ENCODE measurements at regions not wholly inside any gene's neighbourhood (a gene's known extent, or its start where the extent isn't known, plus 50 kb on each side); places are given as distances from the start of the nearest gene placed in this dataset.
"Not testable (repeated sequence)": the region's sequence is repeated elsewhere in the genome, so short reads cannot be mapped to it uniquely, and the experiment has no call there.

DNA sequence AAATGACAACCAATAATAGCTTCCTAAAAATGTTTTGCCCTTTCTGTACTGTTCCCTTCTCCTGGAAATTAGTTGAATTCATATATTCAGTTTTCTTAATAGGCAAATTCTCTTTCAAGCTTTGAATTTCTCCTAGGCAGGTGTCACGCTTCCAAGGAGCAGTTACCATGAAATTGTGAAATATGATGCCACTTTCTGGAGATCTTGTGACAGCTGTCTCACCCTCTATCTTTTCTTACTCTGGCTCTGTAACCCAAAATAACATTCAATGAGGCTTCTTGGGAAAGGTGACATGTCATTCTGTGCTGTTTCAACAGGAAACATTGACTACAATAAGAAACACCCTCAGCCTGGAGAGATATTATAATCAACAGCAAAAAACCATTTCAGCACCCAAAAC, 80.3 kb upstream of the MRI1 start:
- FAIRE-seq (no peak), DNase-seq (ENCODE audit: low read depth) (no peak)
- Histone ChIP-seq H4K20me1 (ENCODE audit: insufficient read depth, low read length) (no peaks in the 10 kb centered on the region), H3K27ac (ENCODE audit: low read depth, low read length) (no peak overlapping the region), H3K4me2 (ENCODE audit: low read length) (no peak overlapping the region), H3K36me3 (ENCODE audit: insufficient read depth, low read length) (no peaks in the 10 kb centered on the region), H3K27me3 (ENCODE audit: insufficient read depth, low read length) (no peaks in the 10 kb centered on the region), H3K79me2 (ENCODE audit: insufficient read depth, low read length) (no peaks in the 10 kb centered on the region), H3K9me3 (ENCODE audit: insufficient read depth, low read depth, low read length) (no peaks in the 10 kb centered on the region), H2AFZ (ENCODE audit: low read depth, low read length) (no peak overlapping the region), H3K4me3 (ENCODE audit: insufficient read depth, low read depth, low read length) (no peak overlapping the region), H3K4me1 (ENCODE audit: insufficient read depth, low read length) (no peaks in the 10 kb centered on the region), H3K9ac (ENCODE audit: low read length) (no peak overlapping the region)
- H3K4me1 Mint-ChIP-seq (ENCODE audit: low read depth, unreplicated experiment): peaks cover 2% of the 10 kb centered on the region
- no peak overlapping the region for H3K27ac Mint-ChIP-seq (ENCODE audit: unreplicated experiment)
- no peak overlapping the region for H3K4me3 Mint-ChIP-seq (ENCODE audit: unreplicated experiment)
- H3K9me3 Mint-ChIP-seq (ENCODE audit: unreplicated experiment): peaks cover 6% of the 10 kb centered on the region
- peaks cover 14% of the 10 kb centered on the region for H3K27me3 Mint-ChIP-seq (ENCODE audit: low read depth, unreplicated experiment)
- TF ChIP-seq, protein P1, sequence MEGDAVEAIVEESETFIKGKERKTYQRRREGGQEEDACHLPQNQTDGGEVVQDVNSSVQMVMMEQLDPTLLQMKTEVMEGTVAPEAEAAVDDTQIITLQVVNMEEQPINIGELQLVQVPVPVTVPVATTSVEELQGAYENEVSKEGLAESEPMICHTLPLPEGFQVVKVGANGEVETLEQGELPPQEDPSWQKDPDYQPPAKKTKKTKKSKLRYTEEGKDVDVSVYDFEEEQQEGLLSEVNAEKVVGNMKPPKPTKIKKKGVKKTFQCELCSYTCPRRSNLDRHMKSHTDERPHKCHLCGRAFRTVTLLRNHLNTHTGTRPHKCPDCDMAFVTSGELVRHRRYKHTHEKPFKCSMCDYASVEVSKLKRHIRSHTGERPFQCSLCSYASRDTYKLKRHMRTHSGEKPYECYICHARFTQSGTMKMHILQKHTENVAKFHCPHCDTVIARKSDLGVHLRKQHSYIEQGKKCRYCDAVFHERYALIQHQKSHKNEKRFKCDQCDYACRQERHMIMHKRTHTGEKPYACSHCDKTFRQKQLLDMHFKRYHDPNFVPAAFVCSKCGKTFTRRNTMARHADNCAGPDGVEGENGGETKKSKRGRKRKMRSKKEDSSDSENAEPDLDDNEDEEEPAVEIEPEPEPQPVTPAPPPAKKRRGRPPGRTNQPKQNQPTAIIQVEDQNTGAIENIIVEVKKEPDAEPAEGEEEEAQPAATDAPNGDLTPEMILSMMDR (IDR thresholded peaks at IDR 0.05; ENCODE audit: insufficient read depth, low read depth, low read length): no peak
- no peak for TF ChIP-seq EZH2 (IDR thresholded peaks at IDR 0.05; ENCODE audit: insufficient read depth, low read length)
- no peaks in the 10 kb centered on the region for H3K36me3 Mint-ChIP-seq (ENCODE audit: low read depth, unreplicated experiment)

DNA sequence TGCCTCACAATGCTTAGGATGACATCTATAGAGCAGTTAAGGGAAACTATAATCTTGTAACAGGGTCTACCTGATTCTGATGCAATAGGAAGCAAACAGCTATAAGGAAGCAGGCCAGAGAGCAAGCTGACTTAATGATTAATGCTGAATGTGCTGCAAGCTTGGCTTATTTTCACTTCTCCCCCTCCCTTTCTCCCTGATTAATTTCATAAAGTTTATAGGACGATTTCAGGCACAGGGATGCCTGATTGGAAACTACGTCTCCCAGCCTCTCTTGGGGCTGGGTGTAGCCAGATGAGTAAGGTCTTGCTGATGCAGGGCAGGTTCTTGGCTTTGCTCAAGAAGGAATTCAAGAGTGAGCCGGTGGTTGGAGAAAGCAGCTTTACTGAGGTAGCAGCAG, 82.8 kb upstream of the MRI1 start:
- Histone ChIP-seq H3K79me2 (ENCODE audit: insufficient read depth, low read length) (no peaks in the 10 kb centered on the region), H3K4me1 (ENCODE audit: insufficient read depth, low read length) (no peaks in the 10 kb centered on the region), H3K4me3 (ENCODE audit: insufficient read depth, low read depth, low read length) (no peak overlapping the region), H3K36me3 (ENCODE audit: insufficient read depth, low read length) (no peaks in the 10 kb centered on the region), H3K27me3 (ENCODE audit: insufficient read depth, low read length) (no peaks in the 10 kb centered on the region), H3K9me3 (ENCODE audit: insufficient read depth, low read depth, low read length) (no peaks in the 10 kb centered on the region), H2AFZ (ENCODE audit: low read depth, low read length) (no peak overlapping the region), H3K27ac (ENCODE audit: low read depth, low read length) (no peak overlapping the region), H4K20me1 (ENCODE audit: insufficient read depth, low read length) (no peaks in the 10 kb centered on the region), H3K4me2 (ENCODE audit: low read length) (no peak overlapping the region), H3K9ac (ENCODE audit: low read length) (no peak overlapping the region)
- Mint-ChIP-seq H3K4me1 (ENCODE audit: low read depth, unreplicated experiment) (peaks cover 2% of the 10 kb centered on the region), H3K27me3 (ENCODE audit: low read depth, unreplicated experiment) (peaks cover 15% of the 10 kb centered on the region), H3K4me3 (ENCODE audit: unreplicated experiment) (no peak overlapping the region), H3K27ac (ENCODE audit: unreplicated experiment) (peak overlapping the region; percentile 78), H3K36me3 (ENCODE audit: low read depth, unreplicated experiment) (no peaks in the 10 kb centered on the region), H3K9me3 (ENCODE audit: unreplicated experiment) (peaks cover 10% of the 10 kb centered on the region)
- DNase-seq (ENCODE audit: low read depth) (peak; percentile 22), FAIRE-seq (no peak)
- TF ChIP-seq, protein P1 (IDR thresholded peaks at IDR 0.05; ENCODE audit: insufficient read depth, low read depth, low read length): no peak
- no peak for TF ChIP-seq EZH2 (IDR thresholded peaks at IDR 0.05; ENCODE audit: insufficient read depth, low read length)

DNA sequence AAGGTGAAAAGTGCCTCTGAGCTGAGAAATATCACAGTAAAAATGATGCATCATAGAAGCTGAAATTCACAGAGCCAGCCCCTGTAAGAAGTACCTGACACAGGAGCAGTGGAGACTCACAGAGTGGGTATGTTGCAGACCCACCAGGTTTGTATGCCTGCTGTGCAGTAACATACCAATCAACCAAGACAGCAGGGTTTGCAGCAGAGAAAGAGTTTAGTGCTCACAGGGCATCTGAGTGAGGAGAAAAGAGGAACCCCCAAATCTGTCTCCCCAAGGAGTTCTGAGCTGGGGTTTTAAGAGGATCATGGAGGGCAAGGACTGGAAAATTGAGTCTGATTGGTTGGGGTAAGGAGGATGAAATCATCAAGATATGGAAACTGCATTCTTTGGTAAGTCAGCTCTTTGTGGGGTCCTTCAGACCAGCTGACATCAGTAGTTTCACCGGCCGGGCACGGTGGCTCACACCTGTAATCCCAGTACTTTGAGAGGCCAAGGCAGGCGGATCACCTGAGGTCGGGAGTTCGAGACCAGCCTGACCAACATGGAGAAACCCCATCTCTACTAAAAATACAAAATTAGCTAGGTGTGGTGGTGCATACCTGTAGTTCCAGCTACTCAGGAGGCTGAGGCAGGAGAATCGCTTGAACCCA, 83.5 kb upstream of the MRI1 start:
- peaks cover 16% of the 10 kb centered on the region for H3K27me3 Mint-ChIP-seq (ENCODE audit: low read depth, unreplicated experiment)

DNA sequence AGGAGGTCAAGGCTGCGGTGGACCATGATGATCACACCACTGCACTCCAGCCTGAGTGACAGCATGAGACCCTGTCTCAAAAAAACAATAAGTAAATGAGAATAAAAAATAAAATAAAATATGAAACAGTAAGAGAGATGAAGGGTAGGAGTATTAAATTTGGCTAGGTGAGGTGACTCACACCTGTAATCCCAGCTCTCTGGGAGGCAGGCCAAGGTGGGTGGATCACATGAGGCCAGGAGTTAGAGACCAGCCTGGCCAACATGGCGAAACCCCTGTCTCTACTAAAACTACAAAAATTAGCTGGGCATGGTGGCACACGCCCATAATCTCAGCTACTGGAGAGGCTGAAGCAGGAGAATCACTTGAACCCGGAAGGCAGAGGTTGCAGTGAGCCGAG, 87.4 kb upstream of the MRI1 start:
- H3K36me3 ChIP-seq (ENCODE audit: insufficient read depth, low read length); H3K4me3 Mint-ChIP-seq (ENCODE audit: unreplicated experiment); H3K9ac ChIP-seq (ENCODE audit: low read length); H2AFZ ChIP-seq (ENCODE audit: low read depth, low read length); H3K27ac ChIP-seq (ENCODE audit: low read depth, low read length); H3K4me3 ChIP-seq (ENCODE audit: insufficient read depth, low read depth, low read length); DNase-seq (ENCODE audit: low read depth); H3K9me3 ChIP-seq (ENCODE audit: insufficient read depth, low read depth, low read length); H3K27me3 Mint-ChIP-seq (ENCODE audit: low read depth, unreplicated experiment); H3K4me1 Mint-ChIP-seq (ENCODE audit: low read depth, unreplicated experiment); H3K79me2 ChIP-seq (ENCODE audit: insufficient read depth, low read length); H3K27ac Mint-ChIP-seq (ENCODE audit: unreplicated experiment); H3K4me1 ChIP-seq (ENCODE audit: insufficient read depth, low read length); H3K36me3 Mint-ChIP-seq (ENCODE audit: low read depth, unreplicated experiment); H3K4me2 ChIP-seq (ENCODE audit: low read length); FAIRE-seq; H3K27me3 ChIP-seq (ENCODE audit: insufficient read depth, low read length); H4K20me1 ChIP-seq (ENCODE audit: insufficient read depth, low read length): not testable (repeated sequence)
- H3K9me3 Mint-ChIP-seq (ENCODE audit: unreplicated experiment): peaks cover 14% of the 10 kb centered on the region

More for the DNA sequence above, 83.5 kb upstream of the MRI1 start:
- H3K4me1 ChIP-seq (ENCODE audit: insufficient read depth, low read length); H2AFZ ChIP-seq (ENCODE audit: low read depth, low read length); H3K4me3 ChIP-seq (ENCODE audit: insufficient read depth, low read depth, low read length); FAIRE-seq; H3K4me2 ChIP-seq (ENCODE audit: low read length); H3K4me1 Mint-ChIP-seq (ENCODE audit: low read depth, unreplicated experiment); H3K27ac ChIP-seq (ENCODE audit: low read depth, low read length); H3K36me3 ChIP-seq (ENCODE audit: insufficient read depth, low read length); H3K9me3 Mint-ChIP-seq (ENCODE audit: unreplicated experiment); H3K27me3 ChIP-seq (ENCODE audit: insufficient read depth, low read length); H3K36me3 Mint-ChIP-seq (ENCODE audit: low read depth, unreplicated experiment); H4K20me1 ChIP-seq (ENCODE audit: insufficient read depth, low read length); H3K9ac ChIP-seq (ENCODE audit: low read length); DNase-seq (ENCODE audit: low read depth); H3K79me2 ChIP-seq (ENCODE audit: insufficient read depth, low read length); H3K4me3 Mint-ChIP-seq (ENCODE audit: unreplicated experiment); H3K9me3 ChIP-seq (ENCODE audit: insufficient read depth, low read depth, low read length): not testable (repeated sequence)
- H3K27ac Mint-ChIP-seq (ENCODE audit: unreplicated experiment): peak overlapping the region; percentile 55
